Kidney epithelial cell (primary cell): ENCODE measurements at regions not wholly inside any gene's neighbourhood (a gene's known extent, or its start where the extent isn't known, plus 50 kb on each side); places are given as distances from the start of the nearest gene placed in this dataset.
"Not testable (repeated sequence)": the region's sequence is repeated elsewhere in the genome, so short reads cannot be mapped to it uniquely, and the experiment has no call there.

ENCODE experiments used
- DNase-seq: peaks from one replicate; pipeline ENCODE4 v3.0.0-alpha.2; 2010; ENCODE audit warnings: low read depth
- H3K27me3 ChIP-seq: 2 replicates; pipeline ENCODE4 v1.6.0; 2011; ENCODE audit warnings: low read length; ENCODE audit not compliant: control insufficient read depth, insufficient read depth
- H3K36me3 ChIP-seq: 2 replicates; pipeline ENCODE4 v1.5.1; 2011; ENCODE audit warnings: low read length; ENCODE audit not compliant: control insufficient read depth, insufficient read depth
- H3K4me3 ChIP-seq: 2 replicates; pipeline ENCODE4 v1.5.1; 2011; ENCODE audit warnings: low read depth, mild to moderate bottlenecking, control low read depth, low read length
- TF ChIP-seq, protein P1 (sequence below): IDR thresholded peaks from 2 replicates; pipeline ENCODE4 v1.5.1; 2011; ENCODE audit warnings: mild to moderate bottlenecking, moderate library complexity, low read length, control low read depth, inconsistent platforms; ENCODE audit not compliant: insufficient read depth, poor library complexity, severe bottlenecking

DNA sequence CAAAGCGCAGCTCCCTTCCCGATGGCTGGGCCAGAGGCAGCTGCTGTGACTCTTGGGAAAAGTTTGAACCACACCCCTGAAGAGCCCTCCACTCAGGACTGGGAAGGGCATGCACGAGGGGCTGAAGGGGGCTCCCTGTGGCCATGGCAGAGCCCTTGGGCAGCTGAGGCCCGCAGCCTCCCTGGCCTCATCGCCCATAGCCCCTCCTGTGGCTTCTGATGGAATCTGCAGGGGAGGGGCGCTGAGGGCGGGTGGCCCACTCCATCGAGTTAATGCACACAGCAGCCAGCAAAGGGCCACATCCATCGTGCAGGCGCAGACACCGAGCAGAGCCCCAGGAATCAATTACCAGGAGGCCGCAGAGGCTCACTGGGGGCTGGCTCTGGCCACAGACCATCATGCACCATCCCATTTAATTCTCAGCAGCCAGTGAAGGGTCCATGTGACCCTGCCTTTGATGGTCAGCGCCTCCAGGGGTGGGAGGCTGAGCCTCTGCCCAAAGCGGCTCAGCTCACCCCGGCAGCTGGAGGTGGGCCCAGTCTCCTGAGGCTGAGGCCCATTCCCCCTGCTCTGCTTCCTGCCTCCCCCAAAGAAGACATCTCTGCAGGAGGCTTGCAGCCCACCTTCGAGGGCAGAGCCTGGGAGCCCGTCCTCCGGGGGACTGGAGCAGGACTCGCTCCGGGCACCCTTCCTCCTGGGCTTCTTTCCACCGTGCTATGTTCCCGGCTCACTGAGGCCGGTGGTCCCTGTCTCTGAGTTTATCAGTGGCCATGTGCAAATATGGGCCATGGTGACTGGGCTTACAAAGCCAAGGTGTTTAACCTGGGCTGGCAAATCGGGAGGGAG, 1410.2 kb downstream of the BRD1 start:
- H3K36me3 ChIP-seq: no peaks in the 10 kb centered on the region
- TF ChIP-seq, protein P1, sequence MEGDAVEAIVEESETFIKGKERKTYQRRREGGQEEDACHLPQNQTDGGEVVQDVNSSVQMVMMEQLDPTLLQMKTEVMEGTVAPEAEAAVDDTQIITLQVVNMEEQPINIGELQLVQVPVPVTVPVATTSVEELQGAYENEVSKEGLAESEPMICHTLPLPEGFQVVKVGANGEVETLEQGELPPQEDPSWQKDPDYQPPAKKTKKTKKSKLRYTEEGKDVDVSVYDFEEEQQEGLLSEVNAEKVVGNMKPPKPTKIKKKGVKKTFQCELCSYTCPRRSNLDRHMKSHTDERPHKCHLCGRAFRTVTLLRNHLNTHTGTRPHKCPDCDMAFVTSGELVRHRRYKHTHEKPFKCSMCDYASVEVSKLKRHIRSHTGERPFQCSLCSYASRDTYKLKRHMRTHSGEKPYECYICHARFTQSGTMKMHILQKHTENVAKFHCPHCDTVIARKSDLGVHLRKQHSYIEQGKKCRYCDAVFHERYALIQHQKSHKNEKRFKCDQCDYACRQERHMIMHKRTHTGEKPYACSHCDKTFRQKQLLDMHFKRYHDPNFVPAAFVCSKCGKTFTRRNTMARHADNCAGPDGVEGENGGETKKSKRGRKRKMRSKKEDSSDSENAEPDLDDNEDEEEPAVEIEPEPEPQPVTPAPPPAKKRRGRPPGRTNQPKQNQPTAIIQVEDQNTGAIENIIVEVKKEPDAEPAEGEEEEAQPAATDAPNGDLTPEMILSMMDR: no peak
- no peak overlapping the region for H3K4me3 ChIP-seq
- DNase-seq: no peak
- no peaks in the 10 kb centered on the region for H3K27me3 ChIP-seq

- no peak overlapping the region for H3K4me3 ChIP-seq
- no peaks in the 10 kb centered on the region for H3K36me3 ChIP-seq
- no peak for DNase-seq
- TF ChIP-seq, protein P1: no peak
- no peaks in the 10 kb centered on the region for H3K27me3 ChIP-seq
These were observed 1411.1 kb downstream of the BRD1 start for GRCh38 chr22:48416396-48417224.

DNA sequence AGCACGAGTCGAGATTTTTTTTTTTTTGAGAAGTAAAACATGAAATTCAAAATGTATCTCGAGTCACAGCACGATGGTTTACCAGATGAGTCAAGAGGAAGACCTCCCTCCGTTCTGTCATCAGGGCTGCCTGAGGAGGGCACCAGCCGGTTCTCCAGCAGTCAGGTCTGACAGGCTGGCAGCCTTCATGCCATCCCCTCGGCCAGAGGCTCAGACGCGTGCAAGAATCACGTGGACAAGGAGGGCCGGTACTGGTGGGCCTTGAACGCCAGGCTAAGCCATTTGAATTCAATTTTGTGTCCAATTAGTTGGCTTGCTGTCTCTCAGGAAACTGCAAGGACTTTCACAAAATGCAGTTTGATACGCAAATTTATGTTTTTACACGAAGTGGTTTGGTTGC, 1412.2 kb downstream of the BRD1 start:
- TF ChIP-seq, protein P1: no peak
- no peak for DNase-seq

GRCh38 chr22:48414651-48415050, 1413.0 kb downstream of the BRD1 start:
- H3K27me3 ChIP-seq: no peaks in the 10 kb centered on the region
- no peaks in the 10 kb centered on the region for H3K36me3 ChIP-seq
- no peak overlapping the region for H3K4me3 ChIP-seq
- TF ChIP-seq, protein P1: no peak
- no peak for DNase-seq

More for the DNA sequence above, 1412.2 kb downstream of the BRD1 start:
- H3K27me3 ChIP-seq: no peaks in the 10 kb centered on the region
- H3K4me3 ChIP-seq: no peak overlapping the region
- H3K36me3 ChIP-seq: no peaks in the 10 kb centered on the region

- not testable (repeated sequence) for H3K36me3 ChIP-seq, DNase-seq, H3K4me3 ChIP-seq, H3K27me3 ChIP-seq
These were observed 1414.7 kb downstream of the BRD1 start for GRCh38 chr22:48412931-48413330.

DNA sequence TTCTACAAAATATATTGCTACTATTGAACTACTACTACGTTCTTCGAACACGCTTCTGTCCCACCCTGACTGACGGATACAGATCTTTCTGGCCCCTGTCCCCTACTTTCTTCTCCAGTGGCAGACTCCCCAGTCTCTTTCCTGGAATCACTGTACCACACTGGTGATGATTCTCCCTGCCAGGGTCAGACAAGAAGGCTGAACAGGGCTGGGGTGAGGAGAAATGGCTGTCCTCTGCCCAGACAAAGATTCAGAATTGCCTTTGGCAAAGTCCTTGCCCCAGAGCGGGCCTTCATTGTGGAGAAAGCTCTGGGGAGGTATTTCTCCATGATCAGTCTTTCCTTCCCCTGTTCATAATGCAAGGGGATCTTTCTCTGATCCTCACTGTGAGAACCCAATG, 1417.1 kb downstream of the BRD1 start:
- no peak for DNase-seq
- Histone ChIP-seq H3K36me3 (no peaks in the 10 kb centered on the region), H3K27me3 (no peaks in the 10 kb centered on the region), H3K4me3 (no peak overlapping the region)
- TF ChIP-seq, protein P1: no peak
